Suprapubic skin (tissue), 4 donors: ENCODE measurements at regions not wholly inside any gene's neighbourhood (a gene's known extent, or its start where the extent isn't known, plus 50 kb on each side); places are given as distances from the start of the nearest gene placed in this dataset.

Experiments
- CTCF ChIP-seq, 2 donors: fragments of 200-600 bp in 1 of 2; fragments of 450-650 bp in 1 of 2; sonication (generic) in 1 of 2; IDR thresholded peaks; one replicate each; pipeline ENCODE4 v1.5.1; 2016 to 2019; ENCODE audit warnings: antibody characterized with exemption in 2 of 2, mild to moderate bottlenecking in 1 of 2, moderate library complexity in 1 of 2
- POLR2A ChIP-seq, 2 donors: fragments of 450-650 bp; IDR thresholded peaks; one replicate each; pipeline ENCODE4 v1.6.1; 2017; ENCODE audit warnings: antibody characterized with exemption in 2 of 2, mild to moderate bottlenecking in 2 of 2, moderate library complexity in 2 of 2
- POLR2AphosphoS5 ChIP-seq, 3 donors: sonication (generic); formaldehyde crosslinking; IDR thresholded peaks; one replicate each; pipeline ENCODE4 v1.6.1; 2017; ENCODE audit warnings: antibody characterized with exemption in 3 of 3

- TF ChIP-seq POLR2A (IDR thresholded peaks at IDR 0.05) (no peak), CTCF (IDR thresholded peaks at IDR 0.05) (no peak), POLR2AphosphoS5 (IDR thresholded peaks at IDR 0.05) (no peak)
Measured at GRCh38 chr4:158002173-158002572, 170.7 kb downstream of the GASK1B start.
